ENCODE measurements at regions not wholly inside any gene's neighbourhood (a gene's known extent, or its start where the extent isn't known, plus 50 kb on each side); places are given as distances from the start of the nearest gene placed in this dataset.

- Histone ChIP-seq H3K27ac (ENCODE audit: low read length) (no peak overlapping the region), H3K4me3 (ENCODE audit: low read length in 2 of 2) (peak overlapping the region; percentile 58 to 74), H3K9ac (ENCODE audit: low read length in 2 of 2) (no peak overlapping the region)
Measured at GRCh38 chr16:14002416-14002990, 68.6 kb upstream of the MRTFB start.

GRCh38 chr16:14003074-14003570, 68.0 kb upstream of the MRTFB start:
- peak overlapping the region in 1 of 2 donors; percentile 64 for H3K9ac ChIP-seq (ENCODE audit: low read length in 2 of 2)
- peak overlapping the region; percentile 58 to 74 for H3K4me3 ChIP-seq (ENCODE audit: low read length in 2 of 2)
- H3K4me1 ChIP-seq (ENCODE audit: control insufficient read depth, insufficient read depth, low read length) = peaks cover 12% of the 10 kb centered on the region
- no peak overlapping the region for H3K27ac ChIP-seq (ENCODE audit: low read length)
- H3K9me3 ChIP-seq (ENCODE audit: control insufficient read depth in 2 of 2, low read length in 2 of 2) = no peaks in the 10 kb centered on the region
- H3K27me3 ChIP-seq (ENCODE audit: control insufficient read depth in 1 of 2, insufficient read depth in 2 of 2, low read length in 2 of 2) = no peaks in the 10 kb centered on the region
- H3K36me3 ChIP-seq (ENCODE audit: control insufficient read depth in 2 of 2, insufficient read depth in 2 of 2, low read length in 2 of 2) = no peaks in the 10 kb centered on the region

More at GRCh38 chr16:14002416-14002990, 68.6 kb upstream of the MRTFB start:
- H3K27me3 ChIP-seq (ENCODE audit: control insufficient read depth in 1 of 2, insufficient read depth in 2 of 2, low read length in 2 of 2) = no peaks in the 10 kb centered on the region
- H3K36me3 ChIP-seq (ENCODE audit: control insufficient read depth in 2 of 2, insufficient read depth in 2 of 2, low read length in 2 of 2) = no peaks in the 10 kb centered on the region
- no peaks in the 10 kb centered on the region for H3K9me3 ChIP-seq (ENCODE audit: control insufficient read depth in 2 of 2, low read length in 2 of 2)
- peaks cover 12% of the 10 kb centered on the region for H3K4me1 ChIP-seq (ENCODE audit: control insufficient read depth, insufficient read depth, low read length)

- H3K9me3 ChIP-seq (ENCODE audit: control insufficient read depth in 2 of 2, low read length in 2 of 2) = no peaks in the 10 kb centered on the region
- H3K27me3 ChIP-seq (ENCODE audit: control insufficient read depth in 1 of 2, insufficient read depth in 2 of 2, low read length in 2 of 2) = no peaks in the 10 kb centered on the region
- no peak overlapping the region for H3K4me3 ChIP-seq (ENCODE audit: low read length in 2 of 2)
- peaks cover 12% of the 10 kb centered on the region for H3K4me1 ChIP-seq (ENCODE audit: control insufficient read depth, insufficient read depth, low read length)
- H3K36me3 ChIP-seq (ENCODE audit: control insufficient read depth in 2 of 2, insufficient read depth in 2 of 2, low read length in 2 of 2) = no peaks in the 10 kb centered on the region
- H3K9ac ChIP-seq (ENCODE audit: low read length in 2 of 2) = no peak overlapping the region
- H3K27ac ChIP-seq (ENCODE audit: low read length) = peak overlapping the region; percentile 11
Measured at GRCh38 chr16:14004031-14004728, 66.9 kb upstream of the MRTFB start.

GRCh38 chr16:14004729-14005315, 66.3 kb upstream of the MRTFB start:
- H3K9me3 ChIP-seq (ENCODE audit: control insufficient read depth in 2 of 2, low read length in 2 of 2) = no peaks in the 10 kb centered on the region
- H3K9ac ChIP-seq (ENCODE audit: low read length in 2 of 2) = no peak overlapping the region
- H3K4me1 ChIP-seq (ENCODE audit: control insufficient read depth, insufficient read depth, low read length) = peaks cover 12% of the 10 kb centered on the region
- no peak overlapping the region for H3K27ac ChIP-seq (ENCODE audit: low read length)
- no peaks in the 10 kb centered on the region for H3K36me3 ChIP-seq (ENCODE audit: control insufficient read depth in 2 of 2, insufficient read depth in 2 of 2, low read length in 2 of 2)
- no peaks in the 10 kb centered on the region for H3K27me3 ChIP-seq (ENCODE audit: control insufficient read depth in 1 of 2, insufficient read depth in 2 of 2, low read length in 2 of 2)
- no peak overlapping the region for H3K4me3 ChIP-seq (ENCODE audit: low read length in 2 of 2)

- H3K4me1 ChIP-seq (ENCODE audit: control insufficient read depth, insufficient read depth, low read length) = peaks cover 12% of the 10 kb centered on the region
- H3K36me3 ChIP-seq (ENCODE audit: control insufficient read depth in 2 of 2, insufficient read depth in 2 of 2, low read length in 2 of 2) = no peaks in the 10 kb centered on the region
- no peaks in the 10 kb centered on the region for H3K27me3 ChIP-seq (ENCODE audit: control insufficient read depth in 1 of 2, insufficient read depth in 2 of 2, low read length in 2 of 2)
- no peak overlapping the region for H3K4me3 ChIP-seq (ENCODE audit: low read length in 2 of 2)
- no peaks in the 10 kb centered on the region for H3K9me3 ChIP-seq (ENCODE audit: control insufficient read depth in 2 of 2, low read length in 2 of 2)
- no peak overlapping the region for H3K27ac ChIP-seq (ENCODE audit: low read length)
- H3K9ac ChIP-seq (ENCODE audit: low read length in 2 of 2) = no peak overlapping the region
Measured at GRCh38 chr16:14005335-14005734, 65.8 kb upstream of the MRTFB start.

- Histone ChIP-seq H3K36me3 (ENCODE audit: control insufficient read depth in 2 of 2, insufficient read depth in 2 of 2, low read length in 2 of 2) (no peaks in the 10 kb centered on the region), H3K27me3 (ENCODE audit: control insufficient read depth in 1 of 2, insufficient read depth in 2 of 2, low read length in 2 of 2) (no peaks in the 10 kb centered on the region), H3K4me3 (ENCODE audit: low read length in 2 of 2) (no peak overlapping the region), H3K4me1 (ENCODE audit: control insufficient read depth, insufficient read depth, low read length) (peaks cover 11% of the 10 kb centered on the region), H3K9ac (ENCODE audit: low read length in 2 of 2) (no peak overlapping the region), H3K9me3 (ENCODE audit: control insufficient read depth in 2 of 2, low read length in 2 of 2) (no peaks in the 10 kb centered on the region), H3K27ac (ENCODE audit: low read length) (no peak overlapping the region)
Measured at GRCh38 chr16:14007450-14007849, 63.7 kb upstream of the MRTFB start.

GRCh38 chr16:14011001-14011400, 60.1 kb upstream of the MRTFB start:
- no peak overlapping the region for H3K27ac ChIP-seq (ENCODE audit: low read length)
- H3K9ac ChIP-seq (ENCODE audit: low read length in 2 of 2) = no peak overlapping the region
- H3K4me1 ChIP-seq (ENCODE audit: control insufficient read depth, insufficient read depth, low read length) = peaks cover 17% of the 10 kb centered on the region
- peaks cover 0 to 2% of the 10 kb centered on the region in 2 donors for H3K27me3 ChIP-seq (ENCODE audit: control insufficient read depth in 1 of 2, insufficient read depth in 2 of 2, low read length in 2 of 2)
- H3K36me3 ChIP-seq (ENCODE audit: control insufficient read depth in 2 of 2, insufficient read depth in 2 of 2, low read length in 2 of 2) = no peaks in the 10 kb centered on the region
- no peaks in the 10 kb centered on the region for H3K9me3 ChIP-seq (ENCODE audit: control insufficient read depth in 2 of 2, low read length in 2 of 2)
- H3K4me3 ChIP-seq (ENCODE audit: low read length in 2 of 2) = no peak overlapping the region

GRCh38 chr16:14011846-14012245, 59.3 kb upstream of the MRTFB start:
- Histone ChIP-seq H3K27ac (ENCODE audit: low read length) (no peak overlapping the region), H3K4me3 (ENCODE audit: low read length in 2 of 2) (no peak overlapping the region), H3K9ac (ENCODE audit: low read length in 2 of 2) (no peak overlapping the region), H3K9me3 (ENCODE audit: control insufficient read depth in 2 of 2, low read length in 2 of 2) (no peaks in the 10 kb centered on the region), H3K36me3 (ENCODE audit: control insufficient read depth in 2 of 2, insufficient read depth in 2 of 2, low read length in 2 of 2) (no peaks in the 10 kb centered on the region), H3K27me3 (ENCODE audit: control insufficient read depth in 1 of 2, insufficient read depth in 2 of 2, low read length in 2 of 2) (peaks cover 0 to 2% of the 10 kb centered on the region in 2 donors), H3K4me1 (ENCODE audit: control insufficient read depth, insufficient read depth, low read length) (peaks cover 17% of the 10 kb centered on the region)

GRCh38 chr16:14013145-14013570, 58.0 kb upstream of the MRTFB start:
- Histone ChIP-seq H3K27ac (ENCODE audit: low read length) (no peak overlapping the region), H3K9me3 (ENCODE audit: control insufficient read depth in 2 of 2, low read length in 2 of 2) (no peaks in the 10 kb centered on the region), H3K27me3 (ENCODE audit: control insufficient read depth in 1 of 2, insufficient read depth in 2 of 2, low read length in 2 of 2) (peaks cover 0 to 2% of the 10 kb centered on the region in 2 donors), H3K4me1 (ENCODE audit: control insufficient read depth, insufficient read depth, low read length) (peaks cover 17% of the 10 kb centered on the region), H3K4me3 (ENCODE audit: low read length in 2 of 2) (no peak overlapping the region), H3K9ac (ENCODE audit: low read length in 2 of 2) (no peak overlapping the region), H3K36me3 (ENCODE audit: control insufficient read depth in 2 of 2, insufficient read depth in 2 of 2, low read length in 2 of 2) (no peaks in the 10 kb centered on the region)

- peak overlapping the region in 1 of 2 donors; percentile 8 for H3K4me3 ChIP-seq (ENCODE audit: low read length in 2 of 2)
- H3K9ac ChIP-seq (ENCODE audit: low read length in 2 of 2) = no peak overlapping the region
- no peaks in the 10 kb centered on the region for H3K9me3 ChIP-seq (ENCODE audit: control insufficient read depth in 2 of 2, low read length in 2 of 2)
- no peak overlapping the region for H3K27ac ChIP-seq (ENCODE audit: low read length)
- peaks cover 0 to 2% of the 10 kb centered on the region in 2 donors for H3K27me3 ChIP-seq (ENCODE audit: control insufficient read depth in 1 of 2, insufficient read depth in 2 of 2, low read length in 2 of 2)
- peaks cover 17% of the 10 kb centered on the region for H3K4me1 ChIP-seq (ENCODE audit: control insufficient read depth, insufficient read depth, low read length)
- H3K36me3 ChIP-seq (ENCODE audit: control insufficient read depth in 2 of 2, insufficient read depth in 2 of 2, low read length in 2 of 2) = no peaks in the 10 kb centered on the region
Measured at GRCh38 chr16:14013571-14014283, 57.4 kb upstream of the MRTFB start.
